ENCODE measurements at regions not wholly inside any gene's neighbourhood (a gene's known extent, or its start where the extent isn't known, plus 50 kb on each side); places are given as distances from the start of the nearest gene placed in this dataset.
"Not testable (repeated sequence)": the region's sequence is repeated elsewhere in the genome, so short reads cannot be mapped to it uniquely, and the experiment has no call there.

DNA sequence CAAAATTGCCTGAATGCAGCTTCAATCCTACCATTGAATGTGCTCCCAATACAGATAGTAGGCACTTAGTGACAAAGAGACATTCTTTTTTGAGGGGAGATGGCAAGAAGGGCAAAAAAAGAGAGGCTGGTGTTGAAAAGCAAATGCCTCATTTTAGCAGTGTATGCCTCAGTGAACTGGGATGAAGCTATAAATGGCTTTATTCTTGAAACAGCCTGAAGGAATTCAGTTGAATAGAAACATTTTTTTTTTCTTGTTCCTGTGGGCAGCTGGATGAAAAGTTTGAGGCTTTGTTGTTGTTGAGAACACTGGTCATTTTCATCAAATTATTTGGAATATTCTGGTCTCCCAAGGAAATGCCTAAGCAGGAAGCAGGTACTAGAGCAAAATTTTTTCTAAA lies 228.9 kb downstream of the RNF144A start:
- no peak for DNase-seq (ENCODE audit: low spot score)

- DNase-seq (ENCODE audit: low spot score), result no peak
These were observed 237.4 kb downstream of the RNF144A start for GRCh38 chr2:7154656-7155055.

DNA sequence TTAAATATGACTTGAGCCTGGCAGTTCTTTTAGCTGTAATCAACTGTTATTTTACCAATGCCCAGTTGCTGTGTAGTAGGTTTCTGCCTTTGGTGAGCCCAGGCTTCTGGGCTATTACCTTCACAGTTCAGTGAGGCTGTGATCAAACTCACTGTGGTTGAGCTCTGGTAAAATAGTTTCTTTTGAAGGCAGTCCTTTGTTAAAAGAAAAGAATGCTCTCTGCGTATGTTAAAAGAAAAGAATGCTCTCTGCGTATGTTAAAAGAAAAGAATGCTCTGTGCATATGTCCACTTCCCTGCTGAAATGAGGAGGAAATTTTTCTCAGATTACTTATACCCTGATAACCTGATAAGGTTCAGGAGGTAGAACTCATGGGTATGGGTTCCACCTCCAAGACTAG lies 244.3 kb downstream of the RNF144A start:
- no peak for DNase-seq (ENCODE audit: low spot score)

GRCh38 chr2:7165736-7166135 lies 248.5 kb downstream of the RNF144A start:
- DNase-seq (ENCODE audit: low spot score), result no peak

DNA sequence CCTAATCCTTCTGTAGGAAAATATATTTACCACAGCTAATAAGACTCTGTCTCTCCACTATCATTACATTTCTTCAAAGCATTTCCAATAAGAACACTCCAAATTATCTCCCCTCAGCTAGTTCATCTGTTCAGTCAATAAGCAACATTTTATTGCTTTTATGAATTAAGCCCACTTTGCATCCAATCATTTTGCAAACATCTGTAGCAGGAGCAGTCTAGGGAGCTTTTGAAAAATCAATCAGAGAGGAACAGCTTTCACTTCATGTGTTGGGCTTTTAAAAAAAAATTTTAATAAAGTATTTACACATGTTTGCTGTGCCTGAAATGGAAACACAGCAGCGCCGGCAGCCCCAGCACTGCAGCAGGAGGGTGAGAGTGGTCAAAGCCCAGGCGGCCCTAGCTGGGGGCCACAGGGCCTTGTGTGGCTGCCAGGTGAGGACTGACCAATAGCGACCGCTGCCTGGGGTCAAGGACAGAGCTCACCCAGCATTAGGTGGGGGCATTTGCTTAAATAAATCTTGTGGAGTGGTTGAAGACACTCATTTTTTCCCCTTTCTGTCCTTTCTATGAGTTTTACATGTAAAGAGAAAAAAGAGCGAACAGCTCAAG lies 250.7 kb downstream of the RNF144A start:
- DNase-seq (ENCODE audit: low spot score), result no peak

GRCh38 chr2:7169593-7169992 lies 252.4 kb downstream of the RNF144A start:
- peak; percentile 40 for DNase-seq (ENCODE audit: low spot score)

DNA sequence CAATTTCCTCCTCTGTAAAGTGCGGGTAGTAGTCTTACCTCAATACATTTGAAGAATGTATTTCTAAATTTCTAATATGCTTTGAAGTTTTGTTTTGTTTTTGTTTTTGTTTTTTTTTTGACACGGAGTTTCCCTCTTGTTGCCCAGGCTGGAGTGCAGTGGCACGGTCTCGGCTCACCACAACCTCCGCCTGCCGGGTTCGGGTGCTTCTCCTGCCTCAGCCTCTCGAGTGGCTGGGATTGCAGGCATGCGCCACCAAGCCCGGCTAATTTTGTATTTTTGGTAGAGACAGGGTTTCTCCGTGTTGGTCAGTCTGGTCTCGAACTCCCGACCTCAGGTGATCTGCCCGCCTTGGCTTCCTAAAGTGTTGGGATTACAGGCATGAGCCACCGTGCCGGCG lies 261.8 kb downstream of the RNF144A start:
- not testable (repeated sequence) for DNase-seq (ENCODE audit: low spot score)

- DNase-seq (ENCODE audit: low spot score), result no peak
These were observed 263.6 kb downstream of the RNF144A start for GRCh38 chr2:7180638-7181370.

DNA sequence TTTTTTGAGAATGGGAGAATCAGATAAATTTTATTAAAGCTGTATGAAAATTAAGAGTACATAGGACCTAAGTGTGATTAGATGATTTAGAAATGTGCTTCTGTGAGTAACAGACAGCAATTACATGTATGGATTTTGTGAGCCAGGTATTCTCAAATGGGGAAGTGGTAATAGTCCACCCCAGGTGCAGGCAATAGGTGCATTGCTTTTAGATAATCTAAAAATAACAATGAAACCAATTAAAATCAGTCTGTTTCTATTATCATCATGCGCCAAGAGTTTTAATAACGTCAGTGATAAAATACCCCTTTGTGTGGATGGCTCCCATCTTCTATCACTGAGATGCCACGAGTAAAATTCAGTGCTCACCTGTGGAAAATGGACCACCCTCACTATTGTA lies 265.3 kb downstream of the RNF144A start:
- DNase-seq (ENCODE audit: low spot score), result no peak

DNA sequence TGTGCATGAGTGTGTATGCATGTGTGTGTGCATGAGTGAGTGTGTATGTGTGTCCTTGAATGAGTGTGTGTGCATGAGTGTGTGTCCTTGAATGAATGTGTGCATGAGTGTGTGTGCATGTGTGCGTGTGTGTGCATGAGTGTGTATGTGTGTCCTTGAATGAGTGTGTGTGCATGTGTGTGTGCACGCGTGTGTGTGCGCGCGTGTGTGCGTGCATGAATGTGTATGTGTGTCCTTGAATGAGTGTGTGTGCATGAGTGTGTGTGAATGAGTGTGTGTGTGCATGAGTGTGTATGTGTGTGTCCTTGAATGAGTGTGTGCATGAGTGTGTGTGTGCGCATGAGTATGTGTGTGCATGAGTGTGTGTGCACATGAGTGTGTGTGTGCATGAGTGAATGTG lies 271.9 kb downstream of the RNF144A start:
- DNase-seq (ENCODE audit: low spot score), result no peak

- no peak for DNase-seq (ENCODE audit: low spot score)
These were observed 273.5 kb downstream of the RNF144A start for GRCh38 chr2:7190587-7191324.

DNA sequence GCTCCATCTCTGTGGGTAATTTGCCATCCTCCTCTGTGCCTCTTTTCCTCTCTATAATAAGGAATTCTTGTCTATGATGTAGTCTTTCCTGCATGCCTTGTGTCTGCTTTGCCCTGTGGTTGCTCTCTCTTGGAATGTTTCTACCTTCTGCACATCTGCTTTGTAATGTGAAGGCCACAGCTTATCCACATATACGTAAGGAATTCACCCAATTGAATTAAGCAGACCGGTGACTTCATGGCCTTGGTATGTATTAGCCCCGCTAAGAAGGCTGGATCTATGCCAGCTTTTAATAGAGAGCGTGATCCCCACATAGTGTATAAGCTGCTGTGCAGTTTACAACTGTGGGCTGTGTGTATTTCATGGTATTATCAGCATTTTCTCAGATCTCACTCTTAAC lies 274.7 kb downstream of the RNF144A start:
- DNase-seq (ENCODE audit: low spot score), result no peak

GRCh38 chr2:7193457-7193856 lies 276.2 kb downstream of the RNF144A start:
- DNase-seq (ENCODE audit: low spot score), result no peak

DNA sequence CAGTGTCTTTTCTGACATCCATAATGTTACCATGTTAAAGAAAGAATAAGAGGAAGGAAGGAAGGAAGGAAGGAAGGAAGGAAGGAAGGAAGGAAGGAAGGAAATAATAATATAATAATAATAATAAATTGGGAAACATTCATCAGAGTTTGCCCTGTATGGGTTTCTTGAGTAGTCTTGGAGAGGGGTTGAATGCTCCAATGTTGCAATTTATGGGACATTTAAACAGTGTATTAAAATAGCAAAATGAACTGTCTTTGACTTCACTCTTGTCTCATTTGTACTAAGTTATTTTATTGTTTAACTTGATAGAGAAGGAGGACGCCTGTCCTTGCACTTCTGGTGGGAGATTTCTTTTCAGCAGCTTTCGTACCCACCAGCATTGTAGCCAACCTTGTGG lies 277.7 kb downstream of the RNF144A start:
- DNase-seq (ENCODE audit: low spot score), result no peak

GRCh38 chr2:7196883-7197282 lies 279.7 kb downstream of the RNF144A start:
- DNase-seq (ENCODE audit: low spot score), result no peak

- no peak for DNase-seq (ENCODE audit: low spot score)
These were observed 284.6 kb downstream of the RNF144A start for GRCh38 chr2:7201851-7202250.

DNA sequence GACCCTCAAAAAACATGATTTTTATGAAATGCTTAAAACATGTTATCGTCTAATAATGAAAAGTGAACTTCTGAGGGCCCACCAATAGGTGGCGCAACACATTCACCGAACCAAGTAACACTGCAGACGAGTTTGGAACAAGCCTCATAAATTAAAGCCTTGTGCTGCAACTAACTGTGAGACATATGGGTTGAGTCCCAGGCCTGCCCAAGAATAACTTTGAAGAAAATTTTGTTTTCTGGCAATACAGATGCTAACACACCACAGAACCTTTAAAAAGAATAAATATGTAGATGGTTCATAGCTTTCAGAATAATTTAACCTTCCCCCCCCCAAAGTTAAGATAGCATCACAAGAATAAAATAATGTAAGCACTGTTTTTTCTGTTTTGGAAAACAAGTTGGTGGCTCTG lies 285.9 kb downstream of the RNF144A start:
- DNase-seq (ENCODE audit: low spot score), result peak; percentile 45

DNA sequence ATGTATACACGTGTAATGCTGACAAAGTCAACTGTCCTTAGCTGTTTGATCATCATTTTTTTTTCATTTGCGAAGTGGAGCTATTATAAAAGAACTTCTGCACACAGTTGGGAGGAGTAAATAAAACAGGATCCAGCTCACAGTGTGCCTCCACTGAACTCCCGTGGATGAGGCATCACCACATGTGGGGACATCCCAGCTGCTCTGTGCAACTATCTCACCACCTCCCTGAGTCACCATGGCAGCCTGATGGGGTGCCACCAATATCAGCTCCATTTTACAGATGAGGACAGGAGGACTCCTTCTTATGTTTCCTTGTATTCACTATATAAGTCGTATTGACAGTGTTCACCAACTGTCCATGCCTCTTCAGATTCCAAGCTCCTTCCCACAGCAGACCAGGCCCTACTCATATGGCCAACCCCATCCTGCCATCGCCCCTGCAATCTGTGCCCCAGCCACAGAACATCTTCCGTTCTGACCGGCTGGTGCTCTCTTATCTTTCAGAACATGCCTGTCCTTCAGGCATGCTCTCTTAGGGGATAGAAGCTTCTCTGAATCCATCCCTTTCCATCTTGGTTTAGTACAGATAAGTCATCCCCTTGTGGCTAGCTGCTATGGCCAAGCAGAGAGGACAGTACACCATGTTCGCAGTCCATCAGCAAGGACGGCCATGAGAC lies 288.1 kb downstream of the RNF144A start:
- DNase-seq (ENCODE audit: low spot score), result no peak

GRCh38 chr2:7206111-7206810 lies 289.0 kb downstream of the RNF144A start:
- no peak for DNase-seq (ENCODE audit: low spot score)

- DNase-seq (ENCODE audit: low spot score), result no peak
These were observed 290.4 kb downstream of the RNF144A start for GRCh38 chr2:7207631-7208030.

DNA sequence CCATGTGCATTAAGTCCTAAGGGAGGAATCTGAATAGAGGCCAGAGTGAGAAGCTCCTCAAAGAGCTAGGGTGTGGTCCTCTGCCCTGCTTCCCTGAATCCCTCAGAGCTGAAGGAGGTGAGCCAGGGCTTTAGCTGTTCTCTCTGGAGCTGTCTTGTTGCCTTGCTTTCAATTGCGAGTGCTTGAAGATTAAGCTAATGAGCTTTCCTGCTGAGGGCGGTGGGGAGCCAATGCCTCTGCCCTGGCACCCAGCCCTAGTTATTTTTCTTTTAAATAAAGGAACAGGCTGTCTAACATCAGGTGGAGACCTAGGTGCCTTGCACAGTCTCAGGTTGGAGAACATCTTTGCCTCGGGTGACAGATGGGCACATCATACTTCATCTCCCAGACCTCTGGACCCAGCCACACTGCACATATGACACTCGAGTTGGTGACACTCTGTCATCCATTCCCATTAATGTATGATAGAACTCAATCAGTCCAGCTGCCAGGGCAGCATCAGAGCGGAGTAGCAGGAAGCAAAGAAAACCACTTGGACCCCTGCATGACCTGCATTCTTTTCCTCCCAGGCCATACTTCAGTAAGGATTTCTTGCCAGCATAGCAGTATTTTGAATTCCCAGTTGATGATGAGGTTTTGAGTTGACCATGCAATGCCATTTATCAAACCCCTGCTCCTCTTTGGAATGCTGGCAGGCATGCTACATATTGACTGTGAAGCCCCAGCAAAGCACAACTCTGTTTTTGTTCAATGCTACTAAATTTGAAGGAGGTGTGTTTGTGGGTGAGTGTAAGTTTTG lies 292.7 kb downstream of the RNF144A start:
- no peak for DNase-seq (ENCODE audit: low spot score)

Data from mucosa of gallbladder (tissue), 1 donor.